PFSK-1 (cell line): ENCODE measurements at regions not wholly inside any gene's neighbourhood (a gene's known extent, or its start where the extent isn't known, plus 50 kb on each side); places are given as distances from the start of the nearest gene placed in this dataset.

Experiments used
- FOXP2 ChIP-seq: optimal IDR thresholded peaks from 2 replicates; pipeline ENCODE3; 2011; ENCODE audit warnings: borderline replicate concordance, control low read depth, inconsistent platforms; ENCODE audit not compliant: insufficient read depth; ENCODE audit errors: extremely low read length, extremely low read depth
- POLR2AphosphoS5 ChIP-seq: IDR thresholded peaks from 2 replicates; pipeline ENCODE4 v1.6.1; 2012; ENCODE audit warnings: low read depth, mild to moderate bottlenecking, control low read depth, low read length, moderate library complexity
- SIN3A ChIP-seq: IDR thresholded peaks from 2 replicates; pipeline ENCODE4 v1.6.1; 2012; ENCODE audit warnings: mild to moderate bottlenecking, low read length, moderate library complexity, borderline replicate concordance; ENCODE audit not compliant: insufficient read depth
- TAF1 ChIP-seq: IDR thresholded peaks from 2 replicates; pipeline ENCODE4 v1.6.1; 2012; ENCODE audit warnings: low read length, control low read depth, borderline replicate concordance; ENCODE audit not compliant: insufficient read depth
- TF ChIP-seq, protein P1 (sequence below), 2 experiments: IDR thresholded peaks; 2 replicates each; pipeline versions ENCODE4 v1.6.1 to v1.8.0; 2011 to 2012; ENCODE audit warnings: low read depth in 2 of 2, low read length in 2 of 2, control low read depth in 1 of 2, inconsistent platforms in 1 of 2, mild to moderate bottlenecking in 1 of 2, moderate library complexity in 1 of 2; ENCODE audit not compliant: insufficient read depth in 1 of 2

DNA sequence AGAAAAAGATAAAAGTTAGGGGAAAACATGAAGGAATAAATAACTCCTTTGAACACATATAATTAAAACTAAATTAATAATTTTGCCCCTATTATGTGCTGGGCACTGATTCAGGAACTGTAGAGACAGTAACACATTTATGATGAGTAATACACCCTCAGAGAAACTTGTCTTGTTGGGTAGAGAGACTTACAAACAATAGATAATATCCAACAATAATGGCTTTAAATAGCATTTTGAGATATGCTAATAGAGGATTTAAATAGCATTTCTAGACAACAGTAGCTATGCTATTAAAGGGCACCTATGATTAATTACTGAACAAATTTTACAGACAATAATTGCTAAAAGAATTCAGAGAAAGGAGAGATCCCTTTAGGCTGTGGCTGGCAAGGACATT is 455.5 kb downstream of the NUF2 start:
- TF ChIP-seq POLR2AphosphoS5: no peak
- no peak for TF ChIP-seq TAF1
- TF ChIP-seq, protein P1, sequence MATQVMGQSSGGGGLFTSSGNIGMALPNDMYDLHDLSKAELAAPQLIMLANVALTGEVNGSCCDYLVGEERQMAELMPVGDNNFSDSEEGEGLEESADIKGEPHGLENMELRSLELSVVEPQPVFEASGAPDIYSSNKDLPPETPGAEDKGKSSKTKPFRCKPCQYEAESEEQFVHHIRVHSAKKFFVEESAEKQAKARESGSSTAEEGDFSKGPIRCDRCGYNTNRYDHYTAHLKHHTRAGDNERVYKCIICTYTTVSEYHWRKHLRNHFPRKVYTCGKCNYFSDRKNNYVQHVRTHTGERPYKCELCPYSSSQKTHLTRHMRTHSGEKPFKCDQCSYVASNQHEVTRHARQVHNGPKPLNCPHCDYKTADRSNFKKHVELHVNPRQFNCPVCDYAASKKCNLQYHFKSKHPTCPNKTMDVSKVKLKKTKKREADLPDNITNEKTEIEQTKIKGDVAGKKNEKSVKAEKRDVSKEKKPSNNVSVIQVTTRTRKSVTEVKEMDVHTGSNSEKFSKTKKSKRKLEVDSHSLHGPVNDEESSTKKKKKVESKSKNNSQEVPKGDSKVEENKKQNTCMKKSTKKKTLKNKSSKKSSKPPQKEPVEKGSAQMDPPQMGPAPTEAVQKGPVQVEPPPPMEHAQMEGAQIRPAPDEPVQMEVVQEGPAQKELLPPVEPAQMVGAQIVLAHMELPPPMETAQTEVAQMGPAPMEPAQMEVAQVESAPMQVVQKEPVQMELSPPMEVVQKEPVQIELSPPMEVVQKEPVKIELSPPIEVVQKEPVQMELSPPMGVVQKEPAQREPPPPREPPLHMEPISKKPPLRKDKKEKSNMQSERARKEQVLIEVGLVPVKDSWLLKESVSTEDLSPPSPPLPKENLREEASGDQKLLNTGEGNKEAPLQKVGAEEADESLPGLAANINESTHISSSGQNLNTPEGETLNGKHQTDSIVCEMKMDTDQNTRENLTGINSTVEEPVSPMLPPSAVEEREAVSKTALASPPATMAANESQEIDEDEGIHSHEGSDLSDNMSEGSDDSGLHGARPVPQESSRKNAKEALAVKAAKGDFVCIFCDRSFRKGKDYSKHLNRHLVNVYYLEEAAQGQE (IDR thresholded peaks at IDR 0.05; ENCODE audit: insufficient read depth in 1 of 2, low read depth in 2 of 2, low read length in 2 of 2): no peak
- TF ChIP-seq SIN3A: no peak
- TF ChIP-seq FOXP2: no peak
